GM23338 (cell line): ENCODE measurements at regions not wholly inside any gene's neighbourhood (a gene's known extent, or its start where the extent isn't known, plus 50 kb on each side); places are given as distances from the start of the nearest gene placed in this dataset.

Experiments used
- ATAC-seq: fragments of 200-7000 bp; cut with Tn5 transposase; 3 replicates; pipeline ENCODE4 v1.9.1; 2020
- DNase-seq: peaks from one replicate; pipeline ENCODE4 v3.0.0-alpha.2; 2015; ENCODE audit warnings: low spot score
- H2AFZ ChIP-seq: fragments of 200-600 bp; sonication (generic); 2 replicates; pipeline ENCODE4 v1.8.0; 2016; ENCODE audit warnings: antibody characterized with exemption, mild to moderate bottlenecking, moderate library complexity
- H3F3A ChIP-seq: fragments of 200-600 bp; sonication (generic); replicated peaks from 2 replicates; pipeline ENCODE4 v1.8.0; 2017; ENCODE audit warnings: antibody characterized with exemption, mixed run types, low read depth
- H3K27ac ChIP-seq: fragments of 200-600 bp; sonication (generic); 2 replicates; pipeline ENCODE4 v1.6.1; 2016; ENCODE audit warnings: low read depth
- H3K27me3 ChIP-seq: fragments of 200-600 bp; sonication (generic); 2 replicates; pipeline ENCODE4 v1.8.0; 2016; ENCODE audit warnings: mild to moderate bottlenecking, mixed run types, moderate library complexity; ENCODE audit not compliant: insufficient read depth
- H3K36me3 ChIP-seq: fragments of 200-600 bp; sonication (generic); 2 replicates; pipeline ENCODE4 v1.8.0; 2016; ENCODE audit warnings: mild to moderate bottlenecking; ENCODE audit not compliant: insufficient read depth
- H3K4me1 ChIP-seq: fragments of 200-600 bp; sonication (generic); 2 replicates; pipeline ENCODE4 v1.8.0; 2016; ENCODE audit warnings: mild to moderate bottlenecking, moderate library complexity; ENCODE audit not compliant: insufficient read depth
- H3K4me2 ChIP-seq: fragments of 200-600 bp; sonication (generic); 2 replicates; pipeline ENCODE4 v1.7.1; 2017; ENCODE audit warnings: mixed run types
- H3K4me3 ChIP-seq: fragments of 200-600 bp; sonication (generic); 2 replicates; pipeline ENCODE4 v1.6.1; 2016; ENCODE audit warnings: mixed run types
- H3K79me2 ChIP-seq: fragments of 200-600 bp; sonication (generic); replicated peaks from 2 replicates; pipeline ENCODE4 v1.8.0; 2017; ENCODE audit warnings: mild to moderate bottlenecking; ENCODE audit not compliant: insufficient read depth
- H3K9me2 ChIP-seq: fragments of 200-600 bp; sonication (generic); 2 replicates; pipeline ENCODE4 v1.8.0; 2017; ENCODE audit not compliant: insufficient read depth
- H4K20me1 ChIP-seq: fragments of 200-600 bp; sonication (generic); replicated peaks from 2 replicates; pipeline ENCODE4 v1.8.0; 2017; ENCODE audit warnings: mild to moderate bottlenecking; ENCODE audit not compliant: insufficient read depth
- H3K27ac Mint-ChIP-seq: 2 replicates; pipeline ENCODE4 v1.8.0; 2020; ENCODE audit warnings: inconsistent platforms, mild to moderate bottlenecking, moderate library complexity, mixed read lengths
- H3K27me3 Mint-ChIP-seq: 3 replicates; pipeline ENCODE4 v1.8.0; 2022; ENCODE audit warnings: low read depth, mild to moderate bottlenecking, moderate library complexity, mixed read lengths, inconsistent platforms; ENCODE audit not compliant: insufficient read depth, poor library complexity
- H3K36me3 Mint-ChIP-seq: 3 replicates; pipeline ENCODE4 v1.8.0; 2021; ENCODE audit warnings: low read depth, mild to moderate bottlenecking, inconsistent platforms, moderate library complexity, mixed read lengths
- H3K4me1 Mint-ChIP-seq: 3 replicates; pipeline ENCODE4 v1.8.0; 2020; ENCODE audit warnings: mild to moderate bottlenecking, inconsistent platforms, mixed read lengths
- H3K4me3 Mint-ChIP-seq: 3 replicates; pipeline ENCODE4 v1.8.0; 2021; ENCODE audit warnings: moderate library complexity, mild to moderate bottlenecking, inconsistent platforms, mixed read lengths
- H3K9me3 Mint-ChIP-seq: 3 replicates; pipeline ENCODE4 v1.8.0; 2020; ENCODE audit warnings: moderate library complexity, mild to moderate bottlenecking, inconsistent platforms, mixed read lengths
- CTCF ChIP-seq, 2 experiments: fragments of 200-600 bp in 1 of 2; sonication (generic) in 1 of 2; conservative IDR thresholded peaks; 2 replicates each; pipeline versions ENCODE4 v1.5.1 to v1.6.1; 2016 to 2017; ENCODE audit warnings: antibody characterized with exemption in 2 of 2, low read depth in 2 of 2, mild to moderate bottlenecking in 2 of 2, moderate library complexity in 1 of 2
- ETS1 ChIP-seq: IDR thresholded peaks from 2 replicates; pipeline ENCODE4 v1.6.1; 2016; ENCODE audit warnings: antibody characterized with exemption
- EZH2phosphoT487 ChIP-seq: fragments of 200-600 bp; sonication (generic); IDR thresholded peaks from one replicate; pipeline ENCODE4 v1.8.1; 2018; ENCODE audit warnings: antibody characterized with exemption; ENCODE audit not compliant: unreplicated experiment
- JUNB ChIP-seq: IDR thresholded peaks from one replicate; pipeline ENCODE4 v1.6.1; 2016; ENCODE audit warnings: antibody characterized with exemption; ENCODE audit not compliant: unreplicated experiment
- NANOG ChIP-seq: IDR thresholded peaks from 2 replicates; pipeline ENCODE4 v1.6.1; 2016; ENCODE audit warnings: antibody characterized with exemption, borderline replicate concordance
- ZNF114 ChIP-seq: fragments of 250-450 bp; sonication (Bioruptor Pico); IDR thresholded peaks from 2 replicates; pipeline ENCODE4 v1.5.0; 2020; ENCODE audit warnings: mild to moderate bottlenecking, moderate library complexity
- ZNF462 ChIP-seq: fragments of 250-450 bp; sonication (Bioruptor Pico); IDR thresholded peaks from 2 replicates; pipeline ENCODE4 v1.5.0; 2020; ENCODE audit warnings: mild to moderate bottlenecking, moderate library complexity

- no peak for TF ChIP-seq CTCF (conservative IDR thresholded peaks at IDR 0.05; ENCODE audit: low read depth in 2 of 2)
- TF ChIP-seq ZNF114 (CRISPR knock-in tag): no peak
- TF ChIP-seq NANOG: no peak
- no peak for TF ChIP-seq EZH2phosphoT487
- no peak for TF ChIP-seq ETS1
These were observed 63.7 kb upstream of the HNMT start (continued) for GRCh38 chr2:137900421-137901141.

GRCh38 chr2:137910641-137911040 is 53.6 kb upstream of the HNMT start:
- peaks cover 2% of the 10 kb centered on the region for H3K27me3 Mint-ChIP-seq
- no peak overlapping the region for H3K4me3 Mint-ChIP-seq
- no peak overlapping the region for H3K27ac ChIP-seq
- no peaks in the 10 kb centered on the region for H3K36me3 ChIP-seq
- ATAC-seq (no peak), DNase-seq (peak; percentile 38)
- no peak overlapping the region for H3K27ac Mint-ChIP-seq
- H2AFZ ChIP-seq: no peak overlapping the region
- H3K27me3 ChIP-seq: no peaks in the 10 kb centered on the region
- H3K9me3 Mint-ChIP-seq: no peaks in the 10 kb centered on the region
- no peaks in the 10 kb centered on the region for H3K36me3 Mint-ChIP-seq
- H3K4me1 ChIP-seq: no peaks in the 10 kb centered on the region
- H3K4me1 Mint-ChIP-seq: no peaks in the 10 kb centered on the region
- peak; percentile 47 to 82 for TF ChIP-seq CTCF (conservative IDR thresholded peaks at IDR 0.05; ENCODE audit: low read depth in 2 of 2)
- TF ChIP-seq JUNB: no peak
- no peaks in the 10 kb centered on the region for H3F3A ChIP-seq
- no peak overlapping the region for H3K4me2 ChIP-seq
- no peaks in the 10 kb centered on the region for H3K79me2 ChIP-seq
- H4K20me1 ChIP-seq: no peaks in the 10 kb centered on the region
- no peaks in the 10 kb centered on the region for H3K9me2 ChIP-seq
- no peak overlapping the region for H3K4me3 ChIP-seq

GRCh38 chr2:137912371-137912770 is 51.9 kb upstream of the HNMT start:
- Mint-ChIP-seq H3K9me3 (no peaks in the 10 kb centered on the region), H3K4me1 (no peaks in the 10 kb centered on the region), H3K4me3 (no peak overlapping the region), H3K27ac (no peak overlapping the region), H3K36me3 (no peaks in the 10 kb centered on the region), H3K27me3 (peaks cover 2% of the 10 kb centered on the region)
- H3K9me2 ChIP-seq: no peaks in the 10 kb centered on the region
- no peak overlapping the region for H3K27ac ChIP-seq
- H3F3A ChIP-seq: no peaks in the 10 kb centered on the region
- DNase-seq: no peak
- no peak overlapping the region for H3K4me3 ChIP-seq
- H3K4me1 ChIP-seq: no peaks in the 10 kb centered on the region
- no peak for ATAC-seq
- H2AFZ ChIP-seq: no peak overlapping the region
- H3K36me3 ChIP-seq: no peaks in the 10 kb centered on the region
- no peak overlapping the region for H3K4me2 ChIP-seq
- no peaks in the 10 kb centered on the region for H3K27me3 ChIP-seq
- no peaks in the 10 kb centered on the region for H3K79me2 ChIP-seq
- no peaks in the 10 kb centered on the region for H4K20me1 ChIP-seq
- TF ChIP-seq ZNF462 (CRISPR knock-in tag): no peak
